Astrocyte of the spinal cord (primary cell): ENCODE measurements at regions not wholly inside any gene's neighbourhood (a gene's known extent, or its start where the extent isn't known, plus 50 kb on each side); places are given as distances from the start of the nearest gene placed in this dataset.

ENCODE experiments used
- DNase-seq: peaks from one replicate; pipeline ENCODE4 v3.0.0; 2011; ENCODE audit warnings: low read depth, low spot score
- H3K4me3 ChIP-seq: 2 replicates; pipeline ENCODE4 v1.5.1; 2011; ENCODE audit warnings: low read depth, mild to moderate bottlenecking, low read length, moderate library complexity
- CTCF ChIP-seq: IDR thresholded peaks from 2 replicates; pipeline ENCODE4 v1.5.1; 2012; ENCODE audit warnings: low read depth, mild to moderate bottlenecking, low read length, inconsistent platforms
- in situ Hi-C: cut with HindIII; loops from 2 replicates; pipeline ENCODE4 v1.10.0; 2017; ENCODE audit warnings: low sequenced_read_pairs

GRCh38 chr10:2633630-2634029, 433.7 kb upstream of the PFKP start:
- no peak overlapping the region for H3K4me3 ChIP-seq
- DNase-seq, result no peak
- no peak for TF ChIP-seq CTCF
- in situ Hi-C loops, result no loop called here

GRCh38 chr10:2631557-2632205, 435.7 kb upstream of the PFKP start:
- in situ Hi-C loops, result no loop called here
- TF ChIP-seq CTCF, result no peak
- H3K4me3 ChIP-seq, result no peak overlapping the region
- no peak for DNase-seq

- no peak for DNase-seq
- in situ Hi-C loops, result no loop called here
- no peak for TF ChIP-seq CTCF
- no peak overlapping the region for H3K4me3 ChIP-seq
These were observed 438.6 kb upstream of the PFKP start for GRCh38 chr10:2628705-2629104.

- DNase-seq, result no peak
- TF ChIP-seq CTCF, result no peak
- H3K4me3 ChIP-seq, result no peak overlapping the region
- in situ Hi-C loops, result no loop called here
These were observed 439.4 kb upstream of the PFKP start for GRCh38 chr10:2627969-2628368.

GRCh38 chr10:2625094-2625493, 442.3 kb upstream of the PFKP start:
- in situ Hi-C loops, result no loop called here
- DNase-seq, result no peak
- H3K4me3 ChIP-seq, result no peak overlapping the region
- no peak for TF ChIP-seq CTCF

GRCh38 chr10:2623675-2624274, 443.6 kb upstream of the PFKP start:
- no peak for TF ChIP-seq CTCF
- DNase-seq, result no peak
- no peak overlapping the region for H3K4me3 ChIP-seq
- in situ Hi-C loops, result no loop called here
